Upper lobe of left lung (tissue), 4 donors: ENCODE measurements at regions not wholly inside any gene's neighbourhood (a gene's known extent, or its start where the extent isn't known, plus 50 kb on each side); places are given as distances from the start of the nearest gene placed in this dataset.

Source experiments
- CTCF ChIP-seq, 6 experiments: fragments of 450-650 bp in 4 of 6; fragments of 200-600 bp in 2 of 6; sonication (generic) in 2 of 6; IDR thresholded peaks; one replicate each; pipeline ENCODE4 v1.5.1; 2016 to 2019; ENCODE audit warnings: antibody characterized with exemption in 6 of 6
- EP300 ChIP-seq, 4 donors: sonication (generic); formaldehyde crosslinking; IDR thresholded peaks; one replicate each; pipeline ENCODE4 v1.5.1; 2017; ENCODE audit warnings: antibody characterized with exemption in 4 of 4, control low read depth in 2 of 4
- POLR2A ChIP-seq, 4 donors: fragments of 450-650 bp; IDR thresholded peaks; one replicate each; pipeline ENCODE4 v1.5.1; 2016 to 2017; ENCODE audit warnings: antibody characterized with exemption in 4 of 4, mild to moderate bottlenecking in 2 of 4
- POLR2AphosphoS5 ChIP-seq, 2 donors: sonication (generic); formaldehyde crosslinking; IDR thresholded peaks; one replicate each; pipeline ENCODE4 v1.5.1; 2017; ENCODE audit warnings: antibody characterized with exemption in 2 of 2

- no peak for TF ChIP-seq POLR2A (IDR thresholded peaks at IDR 0.05)
- TF ChIP-seq CTCF (IDR thresholded peaks at IDR 0.05): no peak
- TF ChIP-seq POLR2AphosphoS5 (IDR thresholded peaks at IDR 0.05): no peak
- no peak for TF ChIP-seq EP300 (IDR thresholded peaks at IDR 0.05)
These were observed 61.6 kb upstream of the PRPS1 start for GRCh38 chrX:107566604-107567262.
